Central memory CD8-positive, alpha-beta T cell (primary cell): ENCODE measurements at regions not wholly inside any gene's neighbourhood (a gene's known extent, or its start where the extent isn't known, plus 50 kb on each side); places are given as distances from the start of the nearest gene placed in this dataset.
"Not testable (repeated sequence)": the region's sequence is repeated elsewhere in the genome, so short reads cannot be mapped to it uniquely, and the experiment has no call there.

ENCODE experiments used
- ATAC-seq: fragments of 150-1000 bp; cut with Tn5 transposase; replicated peaks from 2 replicates; pipeline ENCODE4 v1.10.0; 2022; ENCODE audit warnings: mild to moderate bottlenecking, moderate FRiP score, moderate number of reproducible peaks; ENCODE audit not compliant: poor library complexity, severe bottlenecking; ENCODE audit errors: extremely low read depth
- DNase-seq, 2 donors: peaks; one replicate each; pipeline ENCODE4 v3.0.0; 2021; ENCODE audit warnings: low spot score in 2 of 2
- H3K27ac Mint-ChIP-seq: one replicate; pipeline ENCODE4 v1.8.0; 2022; ENCODE audit warnings: low read depth, mild to moderate bottlenecking, moderate library complexity, mixed read lengths
- H3K27me3 Mint-ChIP-seq: one replicate; pipeline ENCODE4 v1.8.0; 2022; ENCODE audit warnings: mixed read lengths
- H3K36me3 Mint-ChIP-seq: one replicate; pipeline ENCODE4 v1.8.0; 2022; ENCODE audit warnings: mild to moderate bottlenecking, moderate library complexity, mixed read lengths; ENCODE audit not compliant: insufficient read depth
- H3K4me1 Mint-ChIP-seq: one replicate; pipeline ENCODE4 v1.8.0; 2022; ENCODE audit warnings: mixed read lengths
- H3K4me3 Mint-ChIP-seq: one replicate; pipeline ENCODE4 v1.8.0; 2022; ENCODE audit warnings: mild to moderate bottlenecking, moderate library complexity, mixed read lengths
- H3K9me3 Mint-ChIP-seq: one replicate; pipeline ENCODE4 v1.8.0; 2022; ENCODE audit warnings: mixed read lengths

GRCh38 chr6:102841060-102841459 is 1447.6 kb downstream of the GRIK2 start:
- ATAC-seq, result no peak
- Mint-ChIP-seq H3K4me1 (no peaks in the 10 kb centered on the region), H3K4me3 (no peak overlapping the region), H3K9me3 (peaks cover 14% of the 10 kb centered on the region), H3K27me3 (no peaks in the 10 kb centered on the region), H3K36me3 (no peaks in the 10 kb centered on the region), H3K27ac (no peak overlapping the region)
- DNase-seq, result no peak

DNA sequence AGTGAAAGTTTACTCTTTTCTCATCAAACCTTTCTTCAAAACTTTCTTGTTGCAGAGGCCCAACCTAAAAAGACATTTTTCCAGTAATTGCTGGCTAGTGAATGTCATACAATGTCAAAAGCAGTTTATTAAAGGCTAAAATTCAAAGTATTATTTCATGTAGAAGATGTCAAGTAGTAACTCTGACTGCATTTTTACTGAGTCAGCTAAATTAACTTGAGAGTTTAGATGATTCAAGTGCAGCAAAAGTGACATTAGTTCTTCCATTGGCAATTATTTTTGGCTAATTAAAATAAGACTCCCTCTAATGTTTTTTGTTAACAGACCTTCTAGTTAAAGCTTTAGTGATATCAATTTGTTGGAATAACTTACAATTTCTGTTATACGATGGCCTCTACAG is 1438.5 kb downstream of the GRIK2 start:
- Mint-ChIP-seq H3K27me3 (no peaks in the 10 kb centered on the region), H3K36me3 (no peaks in the 10 kb centered on the region), H3K4me1 (no peaks in the 10 kb centered on the region), H3K4me3 (no peak overlapping the region), H3K9me3 (peaks cover 5% of the 10 kb centered on the region), H3K27ac (no peak overlapping the region)
- DNase-seq (no peak), ATAC-seq (no peak)

GRCh38 chr6:102820098-102820497 is 1426.6 kb downstream of the GRIK2 start:
- Mint-ChIP-seq H3K36me3 (no peaks in the 10 kb centered on the region), H3K27me3 (no peaks in the 10 kb centered on the region), H3K27ac (no peak overlapping the region), H3K4me3 (no peak overlapping the region), H3K4me1 (no peaks in the 10 kb centered on the region), H3K9me3 (peaks cover 12% of the 10 kb centered on the region)
- DNase-seq (no peak), ATAC-seq (no peak)

GRCh38 chr6:102815207-102815606 is 1421.7 kb downstream of the GRIK2 start:
- Mint-ChIP-seq H3K9me3 (peaks cover 12% of the 10 kb centered on the region), H3K36me3 (no peaks in the 10 kb centered on the region), H3K27me3 (no peaks in the 10 kb centered on the region), H3K4me3 (no peak overlapping the region), H3K27ac (no peak overlapping the region), H3K4me1 (no peaks in the 10 kb centered on the region)
- ATAC-seq (no peak), DNase-seq (no peak)

DNA sequence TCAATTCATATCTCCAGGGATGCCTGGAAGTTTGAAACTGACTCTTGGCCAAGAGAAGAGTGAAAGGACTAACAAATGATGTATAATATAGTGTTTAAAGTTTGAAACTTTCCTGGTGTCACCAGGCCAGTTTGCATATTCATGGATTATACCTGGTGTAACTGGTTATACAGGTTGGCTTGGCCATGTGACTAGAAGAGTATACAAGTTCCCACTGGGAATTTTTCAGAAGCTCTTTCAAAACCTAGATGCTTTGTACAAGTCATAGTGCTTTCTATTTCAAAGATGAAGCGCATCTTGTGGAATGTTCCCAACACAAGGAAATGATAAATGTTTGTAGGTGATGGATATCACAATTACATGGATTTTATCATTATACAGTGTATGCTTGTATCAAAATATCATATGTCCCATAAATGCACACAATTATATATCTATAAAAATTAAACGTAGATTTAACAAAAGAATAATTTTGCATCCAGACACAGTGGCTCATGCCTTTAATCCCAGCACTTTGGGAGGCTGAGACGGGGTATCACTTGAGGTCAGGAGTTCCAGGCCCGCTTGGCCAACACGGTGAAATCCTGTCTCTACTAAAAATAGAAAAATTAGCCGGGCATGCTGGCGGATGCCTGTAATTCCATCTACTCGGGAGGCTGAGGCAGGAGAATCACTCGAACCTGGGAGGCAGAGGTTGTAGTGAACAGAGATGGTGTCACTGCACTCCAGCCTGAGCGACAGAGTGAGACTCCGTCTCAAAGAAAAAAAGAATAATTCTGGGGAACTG is 1420.2 kb downstream of the GRIK2 start:
- Mint-ChIP-seq H3K27ac (no peak overlapping the region), H3K36me3 (no peaks in the 10 kb centered on the region), H3K4me3 (no peak overlapping the region), H3K4me1 (no peaks in the 10 kb centered on the region), H3K27me3 (no peaks in the 10 kb centered on the region), H3K9me3 (peaks cover 12% of the 10 kb centered on the region)
- no peak for ATAC-seq
- no peak for DNase-seq

- Mint-ChIP-seq H3K4me1 (no peaks in the 10 kb centered on the region), H3K27ac (no peak overlapping the region), H3K36me3 (no peaks in the 10 kb centered on the region), H3K4me3 (no peak overlapping the region), H3K9me3 (peaks cover 17% of the 10 kb centered on the region), H3K27me3 (no peaks in the 10 kb centered on the region)
- DNase-seq (no peak), ATAC-seq (no peak)
Observed at GRCh38 chr6:102812242-102812641, 1418.7 kb downstream of the GRIK2 start.

DNA sequence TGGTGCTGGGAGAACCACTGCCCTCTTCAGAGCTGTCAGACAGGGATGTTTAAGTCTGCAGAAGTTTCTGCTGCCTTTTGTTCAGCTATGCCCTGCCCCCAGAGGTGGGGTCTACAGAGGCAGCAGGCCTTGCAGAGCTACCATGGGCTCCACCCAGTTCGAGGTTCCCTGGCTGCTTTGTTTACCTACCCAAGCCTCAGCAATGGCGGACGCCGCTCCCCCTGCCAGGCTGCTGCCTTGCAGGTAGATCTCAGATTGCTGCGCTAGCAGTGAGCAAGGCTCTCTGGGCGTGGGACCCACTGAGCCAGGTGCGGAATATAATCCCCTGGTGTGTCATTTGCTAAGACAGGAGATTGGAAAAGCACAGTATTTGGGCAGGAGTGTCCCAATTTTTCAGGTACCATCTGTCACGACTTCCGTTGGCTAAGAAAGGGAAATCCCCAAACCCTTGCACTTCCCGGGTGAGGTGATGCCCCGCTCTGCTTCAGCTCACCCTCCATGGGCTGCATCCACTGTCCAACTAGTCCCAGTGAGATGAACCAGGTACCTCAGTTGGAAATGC is 1415.5 kb downstream of the GRIK2 start:
- peaks cover 15% of the 10 kb centered on the region for H3K9me3 Mint-ChIP-seq
- ATAC-seq, H3K27me3 Mint-ChIP-seq, H3K27ac Mint-ChIP-seq, H3K4me3 Mint-ChIP-seq, H3K36me3 Mint-ChIP-seq, H3K4me1 Mint-ChIP-seq, DNase-seq: not testable (repeated sequence)

DNA sequence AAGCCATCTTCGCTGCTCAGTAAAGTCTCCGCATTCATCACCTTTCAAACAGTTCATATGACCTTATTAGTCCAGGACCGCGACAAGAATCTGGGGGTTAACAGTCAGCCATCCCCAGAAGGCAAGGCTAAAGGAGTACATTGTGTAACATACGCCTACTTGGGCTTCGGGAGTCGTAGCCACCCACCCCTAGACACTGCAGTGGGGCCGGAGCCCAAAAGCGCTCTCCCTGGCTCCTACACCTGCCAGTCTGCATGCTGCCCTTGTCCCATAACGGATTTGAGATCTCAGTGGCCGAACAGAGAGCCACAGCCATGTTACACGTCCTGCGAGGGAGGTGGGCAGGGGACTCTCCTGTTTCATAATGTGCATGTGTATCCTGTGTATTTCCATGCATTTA is 1405.5 kb downstream of the GRIK2 start:
- peaks cover 16% of the 10 kb centered on the region for H3K9me3 Mint-ChIP-seq
- ATAC-seq (no peak), DNase-seq (no peak)
- H3K27ac Mint-ChIP-seq, result no peak overlapping the region
- H3K27me3 Mint-ChIP-seq, result no peaks in the 10 kb centered on the region
- H3K36me3 Mint-ChIP-seq, result no peaks in the 10 kb centered on the region
- H3K4me3 Mint-ChIP-seq, result no peak overlapping the region
- no peaks in the 10 kb centered on the region for H3K4me1 Mint-ChIP-seq

- no peak for ATAC-seq
Observed at GRCh38 chr6:102798636-102799035, 1405.1 kb downstream of the GRIK2 start.

GRCh38 chr6:102793752-102794151 is 1400.2 kb downstream of the GRIK2 start:
- no peak for DNase-seq
- Mint-ChIP-seq H3K27ac (no peak overlapping the region), H3K9me3 (peaks cover 6% of the 10 kb centered on the region), H3K27me3 (no peaks in the 10 kb centered on the region), H3K4me1 (no peaks in the 10 kb centered on the region), H3K4me3 (no peak overlapping the region), H3K36me3 (no peaks in the 10 kb centered on the region)
- no peak for ATAC-seq

More at GRCh38 chr6:102798636-102799035, 1405.1 kb downstream of the GRIK2 start:
- H3K27ac Mint-ChIP-seq, result no peak overlapping the region
- no peaks in the 10 kb centered on the region for H3K27me3 Mint-ChIP-seq
- no peaks in the 10 kb centered on the region for H3K4me1 Mint-ChIP-seq
- no peak for DNase-seq
- no peaks in the 10 kb centered on the region for H3K36me3 Mint-ChIP-seq
- H3K9me3 Mint-ChIP-seq, result peaks cover 15% of the 10 kb centered on the region
- H3K4me3 Mint-ChIP-seq, result no peak overlapping the region

DNA sequence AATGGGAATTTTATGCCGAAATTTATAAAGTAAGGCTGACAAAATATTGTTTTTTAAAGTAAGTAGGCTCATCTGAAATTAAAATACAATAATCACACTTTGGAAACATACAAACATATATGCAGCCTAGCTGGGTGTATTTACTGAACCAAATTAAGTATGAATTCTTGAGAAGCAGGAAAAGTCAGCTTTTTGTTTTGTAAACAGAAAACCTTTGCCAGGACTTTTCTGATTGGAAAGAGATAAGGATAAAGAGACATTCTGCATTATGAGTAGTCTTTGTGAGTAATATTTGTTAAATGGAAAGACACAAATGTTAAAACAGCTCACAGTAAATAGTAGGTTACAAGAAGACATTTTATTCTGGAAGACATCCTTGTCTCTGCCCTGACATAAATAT is 1380.8 kb downstream of the GRIK2 start:
- Mint-ChIP-seq H3K4me1 (no peaks in the 10 kb centered on the region), H3K27ac (no peak overlapping the region), H3K9me3 (peaks cover 14% of the 10 kb centered on the region), H3K27me3 (no peaks in the 10 kb centered on the region), H3K4me3 (no peak overlapping the region), H3K36me3 (no peaks in the 10 kb centered on the region)
- DNase-seq, result no peak
- ATAC-seq, result no peak

DNA sequence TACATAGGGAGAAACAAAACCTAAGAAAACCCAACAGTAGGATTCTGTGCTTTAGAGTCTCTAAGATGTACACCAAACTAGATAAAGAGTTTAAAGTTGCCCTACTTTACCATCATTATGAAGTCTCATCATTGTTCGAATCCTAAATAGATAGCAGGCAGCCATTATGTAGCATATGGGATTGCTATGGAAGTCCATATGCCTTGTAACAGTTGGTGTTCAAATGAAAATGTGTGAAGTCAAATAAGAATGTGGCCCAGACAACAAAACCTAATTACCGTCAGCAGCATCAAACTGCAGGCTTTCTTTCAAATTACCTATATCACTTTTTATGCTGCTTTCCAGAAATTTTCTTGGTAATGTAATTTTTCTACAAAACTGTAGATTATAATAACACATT is 1380.1 kb downstream of the GRIK2 start:
- no peaks in the 10 kb centered on the region for H3K36me3 Mint-ChIP-seq
- H3K27ac Mint-ChIP-seq, result no peak overlapping the region
- H3K27me3 Mint-ChIP-seq, result no peaks in the 10 kb centered on the region
- DNase-seq (no peak), ATAC-seq (no peak)
- peaks cover 21% of the 10 kb centered on the region for H3K9me3 Mint-ChIP-seq
- H3K4me3 Mint-ChIP-seq, result no peak overlapping the region
- H3K4me1 Mint-ChIP-seq, result no peaks in the 10 kb centered on the region

DNA sequence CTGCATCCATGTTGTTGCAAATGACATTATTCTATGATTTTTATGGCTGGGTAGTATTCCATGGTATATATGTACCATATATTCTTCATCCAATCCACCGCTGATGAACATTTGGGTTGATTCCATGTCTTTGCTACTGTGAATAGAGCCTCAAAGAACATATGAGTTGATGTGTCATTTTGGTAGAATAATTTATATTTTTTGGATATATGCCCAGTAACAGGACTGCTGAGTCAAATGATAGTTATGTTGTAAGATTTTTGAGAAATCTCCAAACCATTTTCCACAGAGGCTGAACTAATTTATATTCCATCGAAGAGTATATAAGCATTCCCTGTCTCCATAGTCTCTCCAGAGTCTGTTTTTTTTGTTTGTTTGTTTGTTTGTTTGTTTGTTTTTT is 1373.5 kb downstream of the GRIK2 start:
- H3K27ac Mint-ChIP-seq, result no peak overlapping the region
- peaks cover 9% of the 10 kb centered on the region for H3K9me3 Mint-ChIP-seq
- DNase-seq, result no peak
- H3K36me3 Mint-ChIP-seq, result no peaks in the 10 kb centered on the region
- ATAC-seq, result no peak
- no peaks in the 10 kb centered on the region for H3K27me3 Mint-ChIP-seq
- no peak overlapping the region for H3K4me3 Mint-ChIP-seq
- H3K4me1 Mint-ChIP-seq, result no peaks in the 10 kb centered on the region
